22Rv1 (cell line): ENCODE measurements at regions not wholly inside any gene's neighbourhood (a gene's known extent, or its start where the extent isn't known, plus 50 kb on each side); places are given as distances from the start of the nearest gene placed in this dataset.

Experiments used
- CTCF ChIP-seq: fragments of 450-650 bp; IDR thresholded peaks from 2 replicates; pipeline ENCODE4 v1.5.1; 2017; ENCODE audit warnings: mild to moderate bottlenecking
- ZFX ChIP-seq: fragments of 450-650 bp; IDR thresholded peaks from 2 replicates; pipeline ENCODE4 v1.6.1; 2017; ENCODE audit warnings: antibody characterized with exemption, borderline replicate concordance

- no peak for TF ChIP-seq CTCF
- no peak for TF ChIP-seq ZFX
These were observed 267.3 kb downstream of the MTRR start for GRCh38 chr5:8136271-8136670.
